H9 (cell line): ENCODE measurements at regions not wholly inside any gene's neighbourhood (a gene's known extent, or its start where the extent isn't known, plus 50 kb on each side); places are given as distances from the start of the nearest gene placed in this dataset.

Source experiments
- DNase-seq: peaks from one replicate; pipeline ENCODE4 v3.0.0-alpha.2; 2017
- H2AFZ ChIP-seq: one replicate; pipeline ENCODE4 v1.6.1; 2013; ENCODE audit warnings: mild to moderate bottlenecking, low read length, control low read depth, moderate library complexity
- H2AK5ac ChIP-seq: 2 replicates; pipeline ENCODE4 v1.6.1; 2013; ENCODE audit warnings: low read length, control low read depth, mixed read lengths; ENCODE audit not compliant: insufficient read length
- H2BK120ac ChIP-seq: one replicate; pipeline ENCODE4 v1.6.1; 2013; ENCODE audit warnings: low read depth, mild to moderate bottlenecking, low read length, control low read depth, inconsistent platforms; ENCODE audit not compliant: poor library complexity, severe bottlenecking
- H2BK12ac ChIP-seq: 2 replicates; pipeline ENCODE4 v1.6.1; 2013; ENCODE audit warnings: low read length, control low read depth, mixed read lengths, low read depth; ENCODE audit not compliant: insufficient read length
- H2BK15ac ChIP-seq: 2 replicates; pipeline ENCODE4 v1.6.1; 2013; ENCODE audit warnings: low read depth, low read length, control low read depth
- H2BK20ac ChIP-seq: one replicate; pipeline ENCODE4 v1.6.1; 2013; ENCODE audit warnings: low read depth, mild to moderate bottlenecking, low read length, control low read depth, inconsistent platforms; ENCODE audit not compliant: poor library complexity, severe bottlenecking
- H2BK5ac ChIP-seq: 2 replicates; pipeline ENCODE4 v1.6.1; 2013; ENCODE audit warnings: low read length, control low read depth, mixed read lengths; ENCODE audit not compliant: insufficient read length
- H3K14ac ChIP-seq: 2 replicates; pipeline ENCODE4 v1.6.1; 2013; ENCODE audit warnings: low read length, control low read depth; ENCODE audit not compliant: insufficient read depth
- H3K18ac ChIP-seq: 2 replicates; pipeline ENCODE4 v1.6.1; 2013; ENCODE audit warnings: low read depth, mild to moderate bottlenecking, mixed read lengths, low read length, control low read depth; ENCODE audit not compliant: insufficient read length
- H3K23ac ChIP-seq: 2 replicates; pipeline ENCODE4 v1.6.1; 2013; ENCODE audit warnings: low read length, control low read depth, mixed read lengths, low read depth; ENCODE audit not compliant: insufficient read length
- H3K23me2 ChIP-seq: 2 replicates; pipeline ENCODE4 v1.6.1; 2013; ENCODE audit warnings: low read depth, mild to moderate bottlenecking, mixed read lengths, low read length, control low read depth; ENCODE audit not compliant: insufficient read length, poor library complexity, severe bottlenecking
- H3K27ac ChIP-seq: 2 replicates; pipeline ENCODE4 v1.5.1; 2013; ENCODE audit warnings: low read length, control low read depth, mixed read lengths, low read depth; ENCODE audit not compliant: insufficient read length
- H3K27me3 ChIP-seq: 2 replicates; pipeline ENCODE4 v1.6.1; 2013; ENCODE audit warnings: low read length, control low read depth, inconsistent platforms; ENCODE audit not compliant: insufficient read depth
- H3K4ac ChIP-seq: 2 replicates; pipeline ENCODE4 v1.6.1; 2013; ENCODE audit warnings: low read depth, mild to moderate bottlenecking, control low read depth, inconsistent platforms, low read length, moderate library complexity
- H3K4me1 ChIP-seq: 2 replicates; pipeline ENCODE4 v1.6.1; 2013; ENCODE audit warnings: low read length, control low read depth, inconsistent platforms; ENCODE audit not compliant: insufficient read depth
- H3K4me2 ChIP-seq: 2 replicates; pipeline ENCODE4 v1.6.1; 2013; ENCODE audit warnings: low read length, control low read depth, mixed read lengths; ENCODE audit not compliant: insufficient read length, insufficient read depth
- H3K56ac ChIP-seq: 2 replicates; pipeline ENCODE4 v1.6.1; 2013; ENCODE audit warnings: low read depth, mild to moderate bottlenecking, mixed read lengths, low read length, control low read depth; ENCODE audit not compliant: insufficient read length
- H3K79me1 ChIP-seq: 2 replicates; pipeline ENCODE4 v1.6.1; 2013; ENCODE audit warnings: low read depth, mild to moderate bottlenecking, moderate library complexity, low read length, control low read depth, inconsistent platforms; ENCODE audit not compliant: insufficient read depth, poor library complexity, severe bottlenecking
- H3K79me2 ChIP-seq: 2 replicates; pipeline ENCODE4 v1.6.1; 2013; ENCODE audit warnings: low read length, control low read depth, inconsistent platforms; ENCODE audit not compliant: insufficient read depth
- H3K9ac ChIP-seq: 2 replicates; pipeline ENCODE4 v1.6.1; 2013; ENCODE audit warnings: low read length, control low read depth, mixed read lengths; ENCODE audit not compliant: insufficient read length; ENCODE audit errors: extremely low read depth
- H3K9me3 ChIP-seq: one replicate; pipeline ENCODE4 v1.6.1; 2013; ENCODE audit warnings: low read depth, low read length, inconsistent platforms; ENCODE audit not compliant: control insufficient read depth
- H3T11ph ChIP-seq: one replicate; pipeline ENCODE4 v1.6.1; 2013; ENCODE audit warnings: mild to moderate bottlenecking, low read length, control low read depth, inconsistent platforms
- H4K20me1 ChIP-seq: one replicate; pipeline ENCODE4 v1.6.1; 2013; ENCODE audit not compliant: control insufficient read depth, insufficient read length, insufficient read depth
- H4K5ac ChIP-seq: 2 replicates; pipeline ENCODE4 v1.6.1; 2013; ENCODE audit warnings: low read depth, mild to moderate bottlenecking, mixed read lengths, low read length, control low read depth; ENCODE audit not compliant: insufficient read length
- H4K8ac ChIP-seq: replicated peaks from 2 replicates; pipeline ENCODE4 v1.6.1; 2013; ENCODE audit warnings: low read length, control low read depth, mixed read lengths, low read depth; ENCODE audit not compliant: insufficient read length
- H4K91ac ChIP-seq: 2 replicates; pipeline ENCODE4 v1.6.1; 2013; ENCODE audit warnings: low read depth, mild to moderate bottlenecking, moderate library complexity, mixed read lengths, low read length, control low read depth; ENCODE audit not compliant: insufficient read length
- H3K27ac Mint-ChIP-seq, 3 experiments: 2 replicates in 2 of 3; 3 replicates in 1 of 3; pipeline ENCODE4 v1.8.0; 2020 to 2021; ENCODE audit warnings: mixed read lengths in 3 of 3, mild to moderate bottlenecking in 1 of 3, moderate library complexity in 1 of 3
- H3K27me3 Mint-ChIP-seq: 2 replicates; pipeline ENCODE4 v1.8.0; 2021; ENCODE audit warnings: low read depth, mild to moderate bottlenecking, moderate library complexity, mixed read lengths
- H3K36me3 Mint-ChIP-seq, 3 experiments: 2 replicates in 2 of 3; 3 replicates in 1 of 3; pipeline ENCODE4 v1.8.0; 2020 to 2021; ENCODE audit warnings: low read depth in 3 of 3, mixed read lengths in 3 of 3; ENCODE audit not compliant: insufficient read depth in 1 of 3
- H3K4me1 Mint-ChIP-seq, 2 experiments: 2 replicates each; pipeline ENCODE4 v1.8.0; 2020; ENCODE audit warnings: mixed read lengths in 2 of 2
- H3K4me3 Mint-ChIP-seq, 2 experiments: 2 replicates in 1 of 2; 3 replicates in 1 of 2; pipeline ENCODE4 v1.8.0; 2020 to 2021; ENCODE audit warnings: mild to moderate bottlenecking in 2 of 2, mixed read lengths in 2 of 2, moderate library complexity in 1 of 2
- H3K9me3 Mint-ChIP-seq, 2 experiments: 2 replicates in 1 of 2; 3 replicates in 1 of 2; pipeline ENCODE4 v1.8.0; 2020; ENCODE audit warnings: mild to moderate bottlenecking in 2 of 2, mixed read lengths in 2 of 2, moderate library complexity in 1 of 2
- WGBS: extraction: QIAGEN DNeasy Blood & Tissue Kit; methylation state at CpG from one replicate; pipeline ENCODE4 v1.1.7; 2013; ENCODE audit warnings: missing lambda C conversion rate, low lambda C conversion rate, mixed read lengths; ENCODE audit not compliant: insufficient read length; ENCODE audit errors: extremely low coverage; 5-methylcytosine and 5-hydroxymethylcytosine counted together
- TF ChIP-seq, protein P1 (sequence below): fragments of 200-600 bp; sonication (generic); conservative IDR thresholded peaks from 3 replicates; pipeline ENCODE4 v1.8.0; 2021; ENCODE audit warnings: antibody characterized with exemption, mild to moderate bottlenecking

DNA sequence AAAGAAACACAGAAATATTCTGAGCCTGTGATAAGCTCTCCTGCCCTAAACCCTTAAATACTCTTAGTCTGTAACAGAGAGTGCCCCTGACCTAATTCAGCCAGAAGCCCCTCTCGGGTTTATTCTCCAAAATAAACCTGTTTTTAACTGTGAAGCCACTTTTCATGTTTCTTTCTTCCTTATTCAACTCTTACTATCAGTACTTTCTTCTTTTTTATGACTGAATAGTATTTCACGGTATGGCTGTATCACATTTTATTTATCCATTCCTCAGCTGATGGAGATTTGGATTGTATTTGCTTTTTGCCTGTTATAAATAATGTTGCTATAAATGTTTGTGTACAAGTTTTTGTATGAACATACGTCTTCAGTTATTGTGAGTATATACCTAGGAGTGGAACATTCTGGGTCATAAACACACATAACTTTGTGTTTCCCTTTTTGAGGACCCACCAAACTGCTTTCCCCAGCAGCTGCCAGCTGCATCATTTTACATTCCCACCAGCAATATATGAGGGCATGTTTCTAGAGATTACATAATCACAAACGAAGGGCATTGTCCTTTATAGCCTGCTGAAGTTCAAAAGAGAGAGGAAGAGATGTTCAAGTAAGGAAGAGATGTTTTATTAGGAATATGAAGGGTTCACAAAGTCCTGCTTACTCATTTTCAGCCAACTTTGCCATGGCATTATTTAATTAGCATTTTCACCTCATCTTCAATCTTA lies 199.4 kb upstream of the NUDT4 start:
- H3K23ac ChIP-seq: no peak overlapping the region
- H3K14ac ChIP-seq: no peak overlapping the region
- no peaks in the 10 kb centered on the region for H3K79me1 ChIP-seq
- no CpG with 5 or more reads among the region's 4 CpGs for WGBS
- TF ChIP-seq, protein P1, sequence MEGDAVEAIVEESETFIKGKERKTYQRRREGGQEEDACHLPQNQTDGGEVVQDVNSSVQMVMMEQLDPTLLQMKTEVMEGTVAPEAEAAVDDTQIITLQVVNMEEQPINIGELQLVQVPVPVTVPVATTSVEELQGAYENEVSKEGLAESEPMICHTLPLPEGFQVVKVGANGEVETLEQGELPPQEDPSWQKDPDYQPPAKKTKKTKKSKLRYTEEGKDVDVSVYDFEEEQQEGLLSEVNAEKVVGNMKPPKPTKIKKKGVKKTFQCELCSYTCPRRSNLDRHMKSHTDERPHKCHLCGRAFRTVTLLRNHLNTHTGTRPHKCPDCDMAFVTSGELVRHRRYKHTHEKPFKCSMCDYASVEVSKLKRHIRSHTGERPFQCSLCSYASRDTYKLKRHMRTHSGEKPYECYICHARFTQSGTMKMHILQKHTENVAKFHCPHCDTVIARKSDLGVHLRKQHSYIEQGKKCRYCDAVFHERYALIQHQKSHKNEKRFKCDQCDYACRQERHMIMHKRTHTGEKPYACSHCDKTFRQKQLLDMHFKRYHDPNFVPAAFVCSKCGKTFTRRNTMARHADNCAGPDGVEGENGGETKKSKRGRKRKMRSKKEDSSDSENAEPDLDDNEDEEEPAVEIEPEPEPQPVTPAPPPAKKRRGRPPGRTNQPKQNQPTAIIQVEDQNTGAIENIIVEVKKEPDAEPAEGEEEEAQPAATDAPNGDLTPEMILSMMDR: no peak
- H3K9me3 ChIP-seq: peaks cover 5% of the 10 kb centered on the region
- no peak overlapping the region for H3T11ph ChIP-seq
- H3K79me2 ChIP-seq: no peaks in the 10 kb centered on the region
- H2BK5ac ChIP-seq: no peak overlapping the region
- H2BK12ac ChIP-seq: no peak overlapping the region
- no peak overlapping the region for H3K56ac ChIP-seq
- no peak overlapping the region for H4K5ac ChIP-seq
- H4K91ac ChIP-seq: no peak overlapping the region
- no peak overlapping the region for H3K27ac ChIP-seq
- no peak overlapping the region for H3K18ac ChIP-seq
- H3K23me2 ChIP-seq: no peaks in the 10 kb centered on the region
- no peaks in the 10 kb centered on the region for H3K4me1 Mint-ChIP-seq
- no peak overlapping the region for H2BK15ac ChIP-seq
- H3K9me3 Mint-ChIP-seq: peaks cover 11 to 20% of the 10 kb centered on the region in 2 experiments; a peak in 4 of 5 replicates
- H3K27ac Mint-ChIP-seq: no peak overlapping the region
- H3K36me3 Mint-ChIP-seq: peaks cover 3 to 16% (median 4%) of the 10 kb centered on the region in 3 experiments; a peak in 5 of 7 replicates
- H3K27me3 ChIP-seq: no peaks in the 10 kb centered on the region
- H3K9ac ChIP-seq: no peak overlapping the region
- no peak overlapping the region for H3K4me3 Mint-ChIP-seq
- DNase-seq: no peak
- no peak overlapping the region for H2BK120ac ChIP-seq
- H4K20me1 ChIP-seq: no peaks in the 10 kb centered on the region
- no peak overlapping the region for H2AFZ ChIP-seq
- no peaks in the 10 kb centered on the region; the same call in 1 of the 2 replicates for H3K27me3 Mint-ChIP-seq
- H2BK20ac ChIP-seq: no peak overlapping the region
- H3K4me1 ChIP-seq: no peaks in the 10 kb centered on the region
- no peak overlapping the region for H2AK5ac ChIP-seq
- no peak overlapping the region for H3K4me2 ChIP-seq
- no peak overlapping the region for H3K4ac ChIP-seq
- no peak overlapping the region for H4K8ac ChIP-seq
